ENCODE measurements at regions not wholly inside any gene's neighbourhood (a gene's known extent, or its start where the extent isn't known, plus 50 kb on each side); places are given as distances from the start of the nearest gene placed in this dataset.

- H2BK20ac ChIP-seq (ENCODE audit: low read depth, low read length, poor library complexity, severe bottlenecking), result no peak overlapping the region
- no peak overlapping the region for H3K23ac ChIP-seq (ENCODE audit: insufficient read length, low read depth, low read length)
- H2BK12ac ChIP-seq (ENCODE audit: insufficient read length, low read depth, low read length), result no peak overlapping the region
- TF ChIP-seq CTCF (conservative IDR thresholded peaks at IDR 0.05), result peak; percentile 56; the same call in 2 of the 3 replicates
- peaks cover under 1% of the 10 kb centered on the region; the same call in 1 of the 2 replicates for H3K27me3 Mint-ChIP-seq (ENCODE audit: low read depth)
- no peak overlapping the region for H3K4ac ChIP-seq (ENCODE audit: low read depth, low read length)
- no peaks in the 10 kb centered on the region for H3K79me2 ChIP-seq (ENCODE audit: insufficient read depth, low read length)
- H3K9me3 ChIP-seq (ENCODE audit: control insufficient read depth, low read depth, low read length), result no peaks in the 10 kb centered on the region
- no peak overlapping the region for H4K91ac ChIP-seq (ENCODE audit: insufficient read length, low read depth, low read length)
- no peak overlapping the region for H3K4me2 ChIP-seq (ENCODE audit: insufficient read depth, insufficient read length, low read length)
- no peak overlapping the region for H3K14ac ChIP-seq (ENCODE audit: insufficient read depth, low read length)
- no peak overlapping the region for H3T11ph ChIP-seq (ENCODE audit: low read length)
- H3K56ac ChIP-seq (ENCODE audit: insufficient read length, low read depth, low read length), result no peak overlapping the region
- H4K20me1 ChIP-seq (ENCODE audit: control insufficient read depth, insufficient read depth, insufficient read length), result no peaks in the 10 kb centered on the region
- H3K36me3 Mint-ChIP-seq (ENCODE audit: insufficient read depth in 1 of 3, low read depth in 3 of 3), result no peaks in the 10 kb centered on the region
- H3K23me2 ChIP-seq (ENCODE audit: insufficient read length, low read depth, low read length, poor library complexity, severe bottlenecking), result no peaks in the 10 kb centered on the region
- peaks cover 0 to 4% of the 10 kb centered on the region in 2 experiments; a peak in 1 of 4 replicates for H3K4me1 Mint-ChIP-seq
- no peak overlapping the region for H4K8ac ChIP-seq (replicated peaks; ENCODE audit: insufficient read length, low read depth, low read length)
- no peak overlapping the region for H3K9ac ChIP-seq (ENCODE audit: extremely low read depth, insufficient read length, low read length)
- H3K27ac ChIP-seq (ENCODE audit: insufficient read length, low read depth, low read length), result no peak overlapping the region
- no peak overlapping the region for H2AK5ac ChIP-seq (ENCODE audit: insufficient read length, low read length)
- H3K27ac Mint-ChIP-seq, result no peak overlapping the region
- no peak overlapping the region for H2BK5ac ChIP-seq (ENCODE audit: insufficient read length, low read length)
- no CpG with 5 or more reads among the region's 11 CpGs for WGBS (ENCODE audit: extremely low coverage, insufficient read length, low lambda C conversion rate)
- no peaks in the 10 kb centered on the region for H3K9me3 Mint-ChIP-seq
- no peaks in the 10 kb centered on the region for H3K79me1 ChIP-seq (ENCODE audit: insufficient read depth, low read depth, low read length, poor library complexity, severe bottlenecking)
- no peaks in the 10 kb centered on the region for H3K4me1 ChIP-seq (ENCODE audit: insufficient read depth, low read length)
- H3K18ac ChIP-seq (ENCODE audit: insufficient read length, low read depth, low read length), result no peak overlapping the region
- H4K5ac ChIP-seq (ENCODE audit: insufficient read length, low read depth, low read length), result no peak overlapping the region
- no peak overlapping the region for H2BK120ac ChIP-seq (ENCODE audit: low read depth, low read length, poor library complexity, severe bottlenecking)
- H2AFZ ChIP-seq (ENCODE audit: low read length), result no peak overlapping the region
- H3K27me3 ChIP-seq (ENCODE audit: insufficient read depth, low read length), result no peaks in the 10 kb centered on the region
- H2BK15ac ChIP-seq (ENCODE audit: low read depth, low read length), result no peak overlapping the region
- peak; percentile 46 for DNase-seq
- H3K4me3 Mint-ChIP-seq, result no peak overlapping the region
Measured at GRCh38 chr18:24734058-24734457, 273.6 kb downstream of the HRH4 start.
